ENCODE measurements at regions not wholly inside any gene's neighbourhood (a gene's known extent, or its start where the extent isn't known, plus 50 kb on each side); places are given as distances from the start of the nearest gene placed in this dataset.

GRCh38 chr15:97525809-97526208 is 434.7 kb upstream of the ARRDC4 start:
- TF ChIP-seq POLR2A (IDR thresholded peaks at IDR 0.05) (no peak), CTCF (IDR thresholded peaks at IDR 0.05) (no peak)
